GM21526 (cell line): ENCODE measurements at regions not wholly inside any gene's neighbourhood (a gene's known extent, or its start where the extent isn't known, plus 50 kb on each side); places are given as distances from the start of the nearest gene placed in this dataset.
A peak's percentile ranks its signal among the peaks of the same experiment; 100 is the strongest.

ENCODE experiments used
- ATAC-seq: cut with Tn5 transposase; IDR thresholded peaks from one replicate; pipeline ENCODE4 v1.9.1; 2021; ENCODE audit warnings: moderate library complexity; ENCODE audit not compliant: unreplicated experiment, low FRiP score

DNA sequence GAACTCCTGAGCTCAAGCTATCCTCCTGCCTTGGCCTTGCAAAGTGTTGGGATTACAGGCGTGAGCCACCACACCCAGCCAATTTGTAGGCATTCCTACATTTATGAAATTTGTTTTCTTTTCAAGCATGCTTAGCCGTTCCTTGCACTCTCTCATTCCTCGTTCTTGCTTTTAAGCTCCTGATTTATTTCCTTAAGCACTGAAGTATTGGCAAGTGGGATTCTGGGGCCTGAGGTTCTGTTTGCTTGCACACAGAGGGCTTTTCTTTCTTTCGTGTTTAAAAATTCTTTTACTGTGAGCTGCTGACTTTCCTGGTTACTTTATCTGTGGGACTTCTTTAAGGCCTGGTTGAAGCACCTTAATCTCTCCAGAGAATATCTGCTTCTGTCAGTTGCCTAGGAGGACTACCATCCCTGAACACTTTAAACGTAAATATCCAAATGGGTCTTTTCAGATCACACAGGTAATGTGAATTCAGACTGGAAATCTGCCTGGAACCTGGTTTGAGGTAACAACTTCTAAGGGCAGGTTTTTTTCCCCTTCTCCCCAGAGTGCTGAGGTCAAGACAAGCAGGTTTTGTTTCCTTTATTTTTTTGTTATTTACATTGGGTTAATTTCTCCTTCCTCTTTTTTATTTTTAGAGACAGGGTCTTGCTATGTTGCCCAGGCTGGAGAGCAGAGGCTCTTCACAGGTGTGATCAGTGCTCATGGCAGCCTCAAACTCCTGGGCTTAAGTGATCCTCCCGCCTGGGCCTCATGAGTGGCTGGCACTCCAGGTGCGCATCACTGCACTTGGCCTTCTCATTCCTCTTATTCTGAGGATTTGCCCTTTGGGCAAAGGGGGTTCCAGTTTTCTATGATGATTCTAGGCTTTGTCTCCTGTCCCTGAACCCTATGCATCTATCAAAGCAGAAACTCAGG lies 102.9 kb downstream of the PFKFB3 start:
- ATAC-seq: no peak

DNA sequence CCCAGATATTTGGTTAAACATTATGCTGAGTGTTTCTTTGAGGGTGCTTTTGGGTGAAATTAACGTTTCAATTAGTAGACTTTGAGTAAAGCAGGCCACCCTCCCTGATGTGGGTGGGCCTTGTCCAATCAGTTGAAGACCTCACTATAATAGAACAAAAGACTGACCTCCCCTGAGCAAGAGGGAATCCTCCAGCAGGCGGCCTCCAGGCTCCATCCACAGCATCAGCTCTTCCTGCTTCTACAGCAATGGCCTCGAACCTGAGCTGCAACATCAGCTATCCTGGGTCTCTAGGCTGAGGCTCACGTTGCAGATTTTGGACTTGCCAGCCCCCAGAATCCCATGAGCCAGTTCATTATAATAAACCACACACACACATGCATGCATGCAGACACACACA lies 104.2 kb downstream of the PFKFB3 start:
- no peak for ATAC-seq

DNA sequence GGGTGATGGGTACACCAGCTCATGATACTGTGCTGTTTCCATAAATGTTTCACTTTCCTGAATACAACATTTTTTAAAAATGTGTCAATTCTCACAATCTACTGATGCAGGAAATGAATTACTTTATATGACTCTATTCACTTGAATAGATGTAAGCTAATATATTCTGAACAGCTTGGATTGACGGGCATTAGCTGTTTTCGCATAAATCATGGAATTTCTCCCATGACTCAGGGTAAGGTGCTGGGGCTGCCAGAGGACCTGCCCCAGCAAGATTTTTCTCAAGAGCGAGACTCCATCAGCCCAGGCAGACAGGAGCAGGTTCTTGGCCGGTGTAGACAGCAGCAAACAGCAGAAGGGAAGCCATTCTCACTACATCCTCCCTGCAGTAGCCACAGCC lies 107.1 kb downstream of the PFKFB3 start:
- ATAC-seq: no peak

DNA sequence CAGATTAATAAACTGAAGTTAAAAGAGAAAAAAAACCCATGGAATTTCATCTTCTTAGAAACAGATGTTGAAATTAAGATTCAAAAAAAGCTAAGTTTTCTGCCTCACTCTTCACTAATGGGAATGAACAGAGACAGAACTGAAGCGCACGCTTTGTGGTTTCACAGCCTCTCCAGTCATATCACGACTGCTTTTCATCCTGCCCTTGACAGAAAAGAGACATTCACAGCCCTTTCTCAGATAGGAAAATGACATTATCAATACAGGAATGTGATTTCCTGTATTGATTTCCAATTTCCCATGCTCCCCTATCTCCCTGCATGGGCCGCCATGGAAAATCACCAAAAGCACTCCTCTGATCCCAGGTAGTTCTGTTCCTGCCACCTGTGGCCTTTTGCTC lies 108.2 kb downstream of the PFKFB3 start:
- ATAC-seq: no peak

DNA sequence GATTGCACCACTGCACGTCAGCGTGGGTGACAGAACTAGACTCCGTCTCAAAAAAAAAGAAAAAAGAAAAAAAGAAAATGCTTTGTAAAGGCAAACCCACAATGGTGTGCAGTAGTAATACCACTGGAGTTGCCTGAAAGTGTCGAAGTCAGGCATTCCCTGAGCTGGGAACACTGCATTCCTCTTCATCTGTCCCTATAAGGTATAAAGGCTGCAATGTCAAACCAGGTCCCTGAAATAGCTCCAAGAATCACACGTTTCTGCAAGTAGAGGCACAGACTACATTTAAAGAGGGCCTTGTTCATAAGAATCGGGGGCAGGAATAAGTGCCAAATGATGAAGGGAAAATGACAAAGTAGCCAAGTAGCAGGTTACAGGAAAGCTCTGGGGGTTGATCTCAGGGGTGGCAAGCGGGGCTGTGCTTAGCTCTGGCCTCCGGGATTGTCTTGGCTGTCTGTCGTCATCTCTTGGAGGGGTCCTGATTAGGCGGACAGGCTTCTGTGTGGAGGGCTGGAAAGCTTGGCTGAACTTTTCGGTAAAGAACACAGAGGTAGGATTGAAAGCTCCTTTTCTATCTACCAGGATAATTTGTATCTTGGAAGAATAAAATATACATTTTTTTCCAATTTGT lies 109.1 kb downstream of the PFKFB3 start:
- ATAC-seq: no peak

DNA sequence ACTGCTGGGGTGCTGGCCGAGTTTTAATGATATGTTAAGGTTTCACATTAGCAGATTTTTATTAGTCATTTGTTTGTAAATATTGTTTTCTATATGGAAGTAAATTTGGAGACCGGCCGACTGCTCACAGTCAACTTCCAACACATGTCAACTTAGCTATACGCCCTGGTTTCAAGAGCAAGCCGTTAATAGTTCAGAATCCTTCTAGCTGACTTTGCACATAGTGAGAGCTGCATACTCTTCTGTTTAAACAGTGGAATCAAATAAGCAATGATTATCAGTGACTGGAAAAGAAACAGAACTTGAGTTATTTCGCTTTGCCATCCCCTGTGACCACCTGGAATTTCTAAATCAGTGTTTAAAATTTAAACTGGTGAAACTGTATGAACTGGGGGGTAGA lies 109.9 kb downstream of the PFKFB3 start:
- no peak for ATAC-seq

DNA sequence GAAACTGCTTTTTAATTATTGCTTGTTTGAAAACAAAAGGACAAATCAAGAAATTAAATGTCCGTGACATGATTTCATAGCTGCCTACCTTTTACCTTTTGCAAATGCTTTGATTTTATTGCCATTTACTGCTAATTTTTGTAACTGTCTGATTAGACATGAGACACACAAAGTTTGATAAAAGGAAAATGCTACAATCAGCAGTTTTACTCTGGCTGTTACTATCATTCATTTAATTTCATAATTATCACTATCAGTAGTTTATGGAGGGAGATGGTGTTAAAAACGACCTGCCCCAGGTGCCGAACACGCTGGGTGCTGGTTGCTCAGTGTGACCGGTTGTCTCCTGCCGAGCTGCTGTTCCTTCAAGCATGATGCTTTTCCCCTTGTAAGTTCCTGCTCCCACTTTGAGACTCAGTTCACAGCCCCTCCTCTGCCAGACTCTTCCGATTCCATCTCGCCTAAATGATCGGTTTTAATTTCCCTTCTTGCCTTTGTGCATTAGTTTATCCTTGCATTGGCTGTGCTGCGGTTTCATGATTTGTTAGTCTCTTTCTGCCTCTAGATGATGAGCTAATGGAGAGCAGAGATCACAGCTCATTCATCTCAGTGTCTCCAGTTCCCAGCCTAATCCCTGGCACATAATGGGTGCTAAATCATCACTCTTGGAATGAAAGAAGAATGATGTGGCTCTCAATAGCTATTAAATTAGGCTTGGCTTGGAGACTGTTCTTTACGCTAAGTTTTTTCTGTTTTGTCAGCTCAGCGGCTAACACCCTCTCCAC lies 110.6 kb downstream of the PFKFB3 start:
- ATAC-seq: no peak

DNA sequence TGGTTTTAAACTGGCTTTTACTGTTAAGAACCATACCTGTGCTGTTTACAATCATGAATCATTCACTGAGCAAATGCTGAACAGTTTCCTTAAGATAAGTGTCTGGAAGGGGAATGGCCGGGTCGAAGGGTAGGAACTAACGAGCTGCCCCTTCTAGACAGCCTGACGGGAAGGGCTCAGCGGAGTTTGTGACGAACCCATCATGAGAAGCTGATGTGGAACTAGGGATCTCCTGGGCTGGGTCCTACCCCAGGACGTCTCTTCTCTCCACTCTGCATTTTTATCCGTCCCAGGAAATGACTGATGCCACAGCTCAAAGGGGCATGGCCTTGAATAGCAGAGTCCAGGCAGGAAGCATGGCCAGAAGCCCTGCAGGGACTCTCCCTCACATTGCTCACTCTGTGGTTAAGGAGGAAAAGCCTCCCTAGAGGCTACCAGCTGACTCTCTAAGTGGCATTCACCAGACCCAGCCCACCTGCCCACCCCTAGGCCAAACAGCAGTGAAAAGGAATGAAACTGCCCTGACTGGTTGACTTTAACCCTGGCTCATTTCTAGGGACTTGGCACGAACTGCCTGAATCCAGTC lies 112.0 kb downstream of the PFKFB3 start:
- no peak for ATAC-seq

DNA sequence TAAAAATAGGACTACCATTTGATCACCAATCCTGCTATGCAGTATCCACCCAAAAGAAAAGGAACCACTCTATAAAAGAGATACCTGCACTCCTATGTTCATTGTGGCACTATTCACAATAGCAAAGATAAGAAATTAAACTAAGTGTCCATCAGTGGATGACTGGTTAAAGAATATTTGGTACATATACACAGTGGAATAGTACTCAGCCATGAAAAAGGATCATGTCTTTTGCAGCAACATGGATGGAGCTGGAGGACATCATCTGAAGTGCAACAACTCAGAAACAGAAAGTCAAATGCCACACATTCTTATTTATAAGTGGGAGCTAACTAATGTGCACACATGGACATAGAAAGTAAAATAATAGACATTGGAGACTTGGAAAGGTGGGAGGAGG lies 116.4 kb downstream of the PFKFB3 start:
- ATAC-seq: no peak

DNA sequence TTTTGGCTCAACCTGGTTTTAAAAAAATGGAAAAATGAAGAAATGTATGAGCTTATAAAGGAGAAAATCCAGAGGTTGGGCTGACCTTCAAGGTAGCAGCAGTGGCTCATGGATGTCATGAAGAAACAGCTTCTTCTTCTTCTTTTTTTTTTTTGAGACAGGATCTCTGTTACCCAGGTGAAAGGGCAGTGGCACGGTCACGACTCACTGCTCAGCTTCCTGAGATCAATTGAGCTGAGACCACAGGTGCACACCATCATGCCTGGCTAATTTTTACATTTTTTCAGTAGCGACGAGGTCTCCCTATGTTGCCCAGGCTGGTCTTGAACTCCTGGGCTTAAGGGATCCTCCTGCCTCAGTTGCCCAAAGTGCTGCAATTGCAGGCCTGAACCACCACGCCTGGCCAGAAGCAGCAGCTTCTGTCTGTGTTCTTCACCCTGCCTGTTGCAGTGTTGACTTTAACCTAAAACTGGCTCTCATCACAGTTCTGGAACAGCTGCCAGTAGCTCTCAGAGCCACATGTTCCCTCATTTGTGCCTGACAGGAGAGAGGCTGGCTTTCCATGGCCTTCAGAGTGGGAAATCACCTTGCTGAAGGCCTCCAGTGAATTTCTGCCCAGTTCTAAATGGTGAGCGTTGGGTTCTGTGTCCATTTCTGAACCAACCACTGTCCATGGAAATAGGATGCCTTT lies 117.7 kb downstream of the PFKFB3 start:
- ATAC-seq: peak; percentile 70

DNA sequence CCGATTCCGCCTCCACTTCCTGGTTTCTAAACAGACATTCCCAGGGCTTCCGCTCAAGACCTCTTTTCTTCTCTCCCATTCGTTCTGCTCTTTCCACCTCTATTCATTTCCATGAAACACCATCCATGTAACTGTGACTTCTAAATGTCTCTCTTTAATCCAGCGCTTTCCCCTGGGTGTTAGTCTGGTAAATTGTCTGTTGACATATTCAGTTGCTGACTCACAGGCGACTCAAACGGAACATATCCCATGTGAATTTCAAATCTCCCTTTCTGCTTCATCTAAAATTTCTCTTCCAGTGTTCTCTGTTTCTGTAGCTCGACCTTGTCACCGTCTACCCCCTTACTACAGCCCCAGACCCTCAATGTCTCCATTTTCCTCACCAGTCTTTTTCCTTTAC lies 119.1 kb downstream of the PFKFB3 start:
- ATAC-seq: no peak

DNA sequence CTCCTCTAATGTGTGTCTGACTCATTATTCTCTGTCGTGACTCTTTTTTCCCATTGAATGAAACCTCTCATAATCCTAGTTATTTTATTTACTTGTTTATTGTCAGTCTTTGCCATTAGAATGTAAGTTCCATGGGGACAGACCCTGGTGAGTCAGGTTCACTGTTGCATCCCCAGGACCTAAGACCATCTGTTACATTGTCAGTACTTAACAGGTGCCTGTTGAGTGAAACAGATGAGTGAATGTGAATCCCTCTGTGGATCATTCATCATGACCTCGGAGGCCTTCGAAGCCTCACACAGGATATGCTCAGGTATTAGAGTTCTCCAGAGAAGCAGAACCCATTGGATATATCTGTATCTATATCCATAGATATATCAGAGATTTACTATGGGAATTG lies 120.1 kb downstream of the PFKFB3 start:
- no peak for ATAC-seq

DNA sequence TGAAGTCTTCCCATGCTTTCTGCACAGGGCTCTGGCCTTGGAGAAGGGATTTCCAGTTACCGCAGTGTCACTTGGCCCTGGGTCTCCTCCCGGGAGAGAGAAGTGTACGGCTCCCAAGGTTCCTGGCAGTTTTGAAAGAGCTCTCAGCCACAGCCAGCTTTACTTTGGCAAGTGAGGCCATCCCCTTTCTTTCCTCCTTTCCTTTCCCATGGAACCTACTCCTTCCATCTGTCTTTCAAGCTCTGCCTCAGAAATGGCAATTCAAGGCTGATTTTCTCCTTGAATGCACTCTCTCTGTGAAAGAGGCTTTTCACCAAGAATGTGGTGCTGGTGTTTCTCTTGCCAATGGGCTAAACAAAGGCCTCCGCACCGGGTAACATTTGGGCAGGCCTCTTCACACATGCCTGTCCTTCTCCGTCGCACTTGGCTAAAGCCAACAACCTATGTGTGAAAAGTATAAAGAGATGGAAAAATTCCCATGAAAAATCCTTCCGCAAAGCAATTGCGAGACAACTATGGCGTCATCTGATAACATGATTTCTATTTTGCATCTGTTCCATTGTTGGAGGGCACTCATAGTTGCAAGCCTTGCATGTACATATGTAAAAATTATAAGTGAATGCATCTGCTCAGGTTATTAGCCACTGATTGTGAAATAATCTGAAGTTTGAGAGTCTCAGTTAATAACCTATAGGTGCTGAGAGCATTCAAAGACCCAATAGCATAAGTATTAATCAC lies 125.4 kb downstream of the PFKFB3 start:
- ATAC-seq: no peak

DNA sequence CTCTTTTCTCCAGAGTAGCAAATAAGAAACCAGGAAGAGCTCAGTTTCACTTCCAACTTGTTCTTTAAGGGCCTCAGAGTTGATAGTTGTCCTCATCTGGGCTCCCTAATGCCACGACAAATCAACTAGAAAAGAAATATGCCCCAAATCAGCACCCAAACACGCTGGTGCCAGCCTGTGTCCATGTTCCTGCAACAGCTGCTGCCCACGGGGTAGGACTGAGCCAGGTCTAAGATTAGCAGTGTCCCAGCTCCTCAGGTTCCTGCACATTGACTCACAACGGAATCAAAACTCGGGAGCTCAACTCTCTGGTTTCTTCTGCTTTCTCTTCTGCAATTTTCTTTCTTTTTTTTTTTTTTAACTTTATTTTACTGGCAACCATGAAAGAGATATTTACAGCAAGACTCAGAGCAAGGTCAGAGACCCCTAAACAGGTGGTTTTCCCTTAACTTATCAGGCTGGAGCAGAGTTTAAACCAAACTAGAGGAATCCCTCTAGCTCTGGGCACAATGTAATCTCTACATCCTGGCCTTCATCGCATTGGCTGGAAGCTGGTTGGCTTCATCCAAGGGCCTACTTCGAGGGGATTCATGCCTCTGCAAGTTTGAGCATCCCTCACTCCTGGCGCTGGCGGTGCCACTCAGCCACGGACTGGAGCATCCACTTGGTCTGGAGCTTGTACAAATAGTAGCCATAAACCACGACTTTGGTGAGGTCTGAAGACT lies 126.1 kb downstream of the PFKFB3 start:
- no peak for ATAC-seq

DNA sequence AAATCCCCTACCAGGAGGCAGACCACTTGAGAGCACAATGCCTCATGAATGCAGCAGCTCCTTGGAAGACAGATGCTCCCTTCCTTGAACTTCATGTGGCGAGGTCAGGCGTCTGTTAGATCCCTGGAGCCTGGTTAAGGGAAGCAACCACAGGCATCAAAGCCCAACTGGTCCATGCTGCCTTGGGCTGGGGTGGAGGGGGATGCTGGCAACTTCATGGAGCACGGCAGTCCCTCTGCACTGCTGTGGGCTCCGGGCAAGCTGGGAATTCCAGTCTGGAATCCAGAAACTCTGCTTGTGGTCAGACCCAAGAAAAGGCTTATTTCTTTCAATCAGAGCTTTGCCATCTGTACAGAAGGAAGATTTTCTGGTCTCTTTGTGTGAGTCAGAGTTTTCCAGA lies 130.4 kb downstream of the PFKFB3 start:
- no peak for ATAC-seq

DNA sequence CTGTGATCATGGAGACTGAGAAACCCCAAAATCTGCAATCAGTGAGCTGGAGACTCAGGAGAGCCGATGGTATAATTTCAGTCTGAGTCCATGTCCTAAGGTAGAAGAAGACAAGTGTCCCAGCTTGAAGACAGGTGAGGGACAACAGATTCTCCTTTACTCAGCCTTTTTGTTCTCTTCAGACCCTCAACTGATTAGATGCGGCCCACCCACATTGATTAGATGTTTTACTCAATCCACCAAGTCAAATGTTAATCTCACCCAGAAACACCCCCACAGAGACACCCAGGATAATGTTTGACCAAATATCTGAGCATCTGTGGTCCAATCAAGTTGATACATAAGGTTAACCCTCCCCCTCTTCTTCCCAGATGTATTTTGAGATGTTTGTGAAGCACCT lies 131.2 kb downstream of the PFKFB3 start:
- no peak for ATAC-seq

DNA sequence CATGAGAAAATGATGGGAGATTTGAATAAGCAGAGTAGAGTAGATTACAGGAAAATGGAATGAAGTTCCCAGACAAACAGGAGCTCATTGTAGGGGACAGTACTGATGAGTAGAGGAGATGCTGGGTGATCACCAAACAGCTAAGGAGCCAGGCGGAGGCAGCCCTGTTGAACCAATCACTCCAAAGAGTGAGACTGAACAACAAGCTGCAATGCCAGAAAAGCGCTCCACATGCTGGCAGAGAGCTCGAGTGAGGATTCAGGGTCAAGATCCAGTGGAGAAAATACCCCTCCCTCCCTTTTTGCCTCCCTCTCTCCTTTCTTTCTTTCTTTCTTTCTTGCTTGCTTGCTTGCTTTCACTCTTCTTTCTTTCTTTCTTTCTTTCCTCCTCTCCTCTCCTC lies 133.3 kb downstream of the PFKFB3 start:
- no peak for ATAC-seq

DNA sequence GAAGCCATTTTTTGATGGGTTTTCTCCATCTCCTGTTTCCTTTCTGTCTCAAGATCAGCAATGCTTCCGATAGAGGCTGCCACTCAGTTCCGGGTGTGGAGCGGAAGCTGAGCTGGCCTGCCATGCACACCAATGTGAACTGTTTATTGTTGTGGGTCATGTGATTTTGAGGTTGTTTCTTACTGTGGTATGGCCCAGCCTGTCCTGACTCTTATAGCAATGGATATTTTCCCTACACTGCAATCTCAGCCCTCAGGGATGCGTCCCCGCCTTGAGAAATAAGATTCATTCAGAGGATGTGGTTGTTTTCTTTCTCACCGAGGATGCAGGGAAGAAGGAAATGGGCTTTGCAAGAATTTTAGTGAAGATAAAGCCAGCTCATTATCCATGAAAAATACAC lies 134.7 kb downstream of the PFKFB3 start:
- no peak for ATAC-seq

DNA sequence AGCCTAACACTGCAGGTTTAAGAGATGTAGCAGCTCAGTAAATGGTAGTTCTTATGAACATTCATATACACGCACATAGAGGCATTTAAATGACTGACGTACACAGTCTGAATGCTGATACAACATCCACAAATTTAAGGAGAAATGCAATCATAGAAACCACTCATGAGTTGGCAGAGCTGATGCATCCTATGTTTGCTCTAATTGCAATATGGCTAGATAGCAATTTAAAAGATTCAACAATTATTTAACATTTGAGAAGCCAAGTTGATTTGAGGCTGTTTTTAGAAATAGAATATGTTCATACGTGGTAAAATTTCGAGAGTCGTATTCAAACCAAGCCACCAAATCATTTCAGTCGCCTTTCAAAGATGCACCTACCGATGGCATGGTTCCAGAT lies 135.6 kb downstream of the PFKFB3 start:
- no peak for ATAC-seq
